HG03280 (cell line): ENCODE measurements at regions not wholly inside any gene's neighbourhood (a gene's known extent, or its start where the extent isn't known, plus 50 kb on each side); places are given as distances from the start of the nearest gene placed in this dataset.

Experiments used
- ATAC-seq: cut with Tn5 transposase; IDR thresholded peaks from one replicate; pipeline ENCODE4 v1.9.1; 2021; ENCODE audit warnings: mild to moderate bottlenecking, moderate library complexity; ENCODE audit not compliant: unreplicated experiment

- ATAC-seq = no peak
These were observed 1173.4 kb downstream of the AMY1C start for GRCh38 chr1:104923075-104923474.

GRCh38 chr1:104929280-104929679 is 1179.6 kb downstream of the AMY1C start:
- no peak for ATAC-seq

GRCh38 chr1:104932030-104932915 is 1182.6 kb downstream of the AMY1C start:
- ATAC-seq = no peak

GRCh38 chr1:104932949-104933679 is 1183.4 kb downstream of the AMY1C start:
- no peak for ATAC-seq

GRCh38 chr1:104933846-104934245 is 1184.1 kb downstream of the AMY1C start:
- no peak for ATAC-seq

- no peak for ATAC-seq
These were observed 1195.7 kb downstream of the AMY1C start for GRCh38 chr1:104945406-104945805.

- no peak for ATAC-seq
These were observed 1197.0 kb downstream of the AMY1C start for GRCh38 chr1:104946558-104947210.

- ATAC-seq = no peak
These were observed 1203.9 kb downstream of the AMY1C start for GRCh38 chr1:104953555-104953954.

GRCh38 chr1:104973516-104973915 is 1223.8 kb downstream of the AMY1C start:
- no peak for ATAC-seq

GRCh38 chr1:104979651-104980050 is 1230.0 kb downstream of the AMY1C start:
- no peak for ATAC-seq

- peak; percentile 97 for ATAC-seq
These were observed 1237.5 kb downstream of the AMY1C start for GRCh38 chr1:104987210-104987609.

- ATAC-seq = no peak
These were observed 1239.3 kb downstream of the AMY1C start for GRCh38 chr1:104989012-104989411.

GRCh38 chr1:104991702-104992101 is 1242.0 kb downstream of the AMY1C start:
- ATAC-seq = no peak

GRCh38 chr1:105000793-105001192 is 1251.1 kb downstream of the AMY1C start:
- no peak for ATAC-seq

GRCh38 chr1:105004515-105004914 is 1254.8 kb downstream of the AMY1C start:
- ATAC-seq = no peak

GRCh38 chr1:105005594-105006195 is 1256.0 kb downstream of the AMY1C start:
- no peak for ATAC-seq

- ATAC-seq = no peak
These were observed 1267.9 kb downstream of the AMY1C start for GRCh38 chr1:105017587-105017986.

- no peak for ATAC-seq
These were observed 1274.0 kb downstream of the AMY1C start for GRCh38 chr1:105023719-105024118.

GRCh38 chr1:105027838-105028471 is 1278.3 kb downstream of the AMY1C start:
- no peak for ATAC-seq

GRCh38 chr1:105072446-105072845 is 1322.7 kb downstream of the AMY1C start:
- no peak for ATAC-seq

- no peak for ATAC-seq
These were observed 1323.2 kb downstream of the AMY1C start for GRCh38 chr1:105072850-105073249.
